ENCODE measurements at regions not wholly inside any gene's neighbourhood (a gene's known extent, or its start where the extent isn't known, plus 50 kb on each side); places are given as distances from the start of the nearest gene placed in this dataset.

GRCh38 chr9:118318770-118319431 lies 614.7 kb downstream of the TLR4 start:
- in situ Hi-C loops (cut with HindIII; ENCODE audit: low pct_ligation_motif_present, low sequenced_read_pairs): no loop called here
- no peak for TF ChIP-seq CTCF (IDR thresholded peaks at IDR 0.05; ENCODE audit: low read depth, low read length, missing control alignments)
- Histone ChIP-seq H3K27ac (no peak overlapping the region), H3K4me3 (ENCODE audit: low read depth, low read length) (no peak overlapping the region), H3K27me3 (replicated peaks) (no peaks in the 10 kb centered on the region), H3K36me3 (replicated peaks) (no peaks in the 10 kb centered on the region)
- no peak for DNase-seq

- no peak overlapping the region for H3K4me3 ChIP-seq (ENCODE audit: low read depth, low read length)
- H3K27me3 ChIP-seq (replicated peaks): no peaks in the 10 kb centered on the region
- TF ChIP-seq CTCF (IDR thresholded peaks at IDR 0.05; ENCODE audit: low read depth, low read length, missing control alignments): no peak
- no peak for DNase-seq
- H3K27ac ChIP-seq: no peak overlapping the region
- no peaks in the 10 kb centered on the region for H3K36me3 ChIP-seq (replicated peaks)
- in situ Hi-C loops (cut with HindIII; ENCODE audit: low pct_ligation_motif_present, low sequenced_read_pairs): no loop called here
Observed at GRCh38 chr9:118321788-118322187, 617.6 kb downstream of the TLR4 start.

- in situ Hi-C loops (cut with HindIII; ENCODE audit: low pct_ligation_motif_present, low sequenced_read_pairs): no loop called here
- Histone ChIP-seq H3K36me3 (replicated peaks) (no peaks in the 10 kb centered on the region), H3K4me3 (ENCODE audit: low read depth, low read length) (no peak overlapping the region), H3K27ac (no peak overlapping the region), H3K27me3 (replicated peaks) (no peaks in the 10 kb centered on the region)
- no peak for TF ChIP-seq CTCF (IDR thresholded peaks at IDR 0.05; ENCODE audit: low read depth, low read length, missing control alignments)
- DNase-seq: no peak
Observed at GRCh38 chr9:118324706-118325105, 620.5 kb downstream of the TLR4 start.

- TF ChIP-seq CTCF (IDR thresholded peaks at IDR 0.05; ENCODE audit: low read depth, low read length, missing control alignments): no peak
- Histone ChIP-seq H3K36me3 (replicated peaks) (no peaks in the 10 kb centered on the region), H3K4me3 (ENCODE audit: low read depth, low read length) (no peak overlapping the region), H3K27me3 (replicated peaks) (no peaks in the 10 kb centered on the region), H3K27ac (no peak overlapping the region)
- in situ Hi-C loops (cut with HindIII; ENCODE audit: low pct_ligation_motif_present, low sequenced_read_pairs): no loop called here
- no peak for DNase-seq
Observed at GRCh38 chr9:118325757-118326156, 621.6 kb downstream of the TLR4 start.

GRCh38 chr9:118326326-118326725 lies 622.1 kb downstream of the TLR4 start:
- Histone ChIP-seq H3K27ac (no peak overlapping the region), H3K27me3 (replicated peaks) (no peaks in the 10 kb centered on the region), H3K4me3 (ENCODE audit: low read depth, low read length) (no peak overlapping the region), H3K36me3 (replicated peaks) (no peaks in the 10 kb centered on the region)
- TF ChIP-seq CTCF (IDR thresholded peaks at IDR 0.05; ENCODE audit: low read depth, low read length, missing control alignments): no peak
- DNase-seq: no peak
- in situ Hi-C loops (cut with HindIII; ENCODE audit: low pct_ligation_motif_present, low sequenced_read_pairs): no loop called here
